Colon (tissue), 2 donors: ENCODE measurements at regions not wholly inside any gene's neighbourhood (a gene's known extent, or its start where the extent isn't known, plus 50 kb on each side); places are given as distances from the start of the nearest gene placed in this dataset.

Experiments used
- FAIRE-seq: peaks from 2 replicates; lab custom pipeline; 2012; peaks lifted over from hg19 to GRCh38; lab: Jason Lieb, UNC
- donor health status: control.
- donor health status: control.

GRCh38 chr15:96736384-96736783 lies 405.9 kb downstream of the NR2F2 start:
- FAIRE-seq = no peak

- no peak for FAIRE-seq
Observed at GRCh38 chr15:96737408-96737807, 406.9 kb downstream of the NR2F2 start.

DNA sequence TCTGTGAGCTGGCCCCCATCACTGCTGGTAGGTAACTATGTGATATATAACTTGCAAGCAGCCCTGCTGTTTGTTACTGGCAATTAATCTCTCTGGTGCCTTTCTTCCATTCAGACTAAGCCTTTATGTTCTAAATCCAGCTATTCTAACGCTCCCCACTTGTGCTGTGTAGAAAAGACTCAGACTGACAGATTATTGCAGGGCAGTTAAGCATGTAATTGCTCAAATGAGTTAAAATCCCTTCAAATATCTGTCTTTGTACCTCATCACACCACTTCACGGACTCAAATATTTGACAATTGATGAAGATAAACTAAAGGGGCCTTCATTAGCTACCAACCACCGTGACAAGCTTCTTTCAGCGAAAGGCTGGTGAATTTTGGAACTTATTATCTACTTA lies 416.2 kb downstream of the NR2F2 start:
- FAIRE-seq = no peak

DNA sequence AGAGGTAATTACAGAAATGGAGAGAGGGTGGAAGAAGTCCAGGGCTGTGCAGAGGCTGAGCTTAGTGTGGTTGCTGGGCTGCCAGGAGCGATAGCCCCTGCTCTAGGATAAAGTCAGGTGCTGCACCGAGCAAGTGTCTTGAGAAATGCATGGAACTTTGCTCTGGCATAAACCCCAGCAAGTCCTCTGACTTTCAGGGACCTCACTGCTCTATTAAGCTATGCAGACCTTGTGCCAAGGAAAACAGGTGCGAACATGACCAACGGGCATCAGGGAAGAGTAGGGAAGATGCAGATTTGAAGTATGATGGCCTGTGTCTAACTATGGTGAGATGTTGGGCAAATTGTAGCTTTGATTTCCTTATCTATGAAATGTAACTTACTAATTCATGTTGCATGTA lies 416.8 kb downstream of the NR2F2 start:
- FAIRE-seq = no peak

- FAIRE-seq = no peak
Observed at GRCh38 chr15:96750361-96750760, 419.9 kb downstream of the NR2F2 start.

DNA sequence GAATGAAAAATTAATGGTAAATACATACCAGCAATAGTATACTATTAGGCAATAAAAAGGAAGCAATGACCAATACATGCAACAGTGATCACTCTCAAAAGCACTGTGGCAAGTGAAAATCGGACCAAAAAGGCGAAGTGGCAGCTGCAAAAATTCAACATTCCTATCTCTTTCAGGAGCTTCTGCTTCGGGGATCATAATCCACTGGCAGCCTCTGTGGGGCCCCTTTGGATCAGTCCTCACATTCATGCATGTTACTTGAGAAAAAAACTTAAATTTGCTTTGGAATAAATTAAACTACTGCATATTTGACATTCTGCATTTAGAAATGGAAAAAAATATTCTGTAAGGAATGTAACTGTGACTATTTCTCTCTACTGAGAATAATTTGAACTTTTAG lies 425.6 kb downstream of the NR2F2 start:
- FAIRE-seq = no peak

- no peak for FAIRE-seq
Observed at GRCh38 chr15:96756656-96757055, 426.2 kb downstream of the NR2F2 start.

- FAIRE-seq = no peak
Observed at GRCh38 chr15:96762566-96762965, 432.1 kb downstream of the NR2F2 start.

- FAIRE-seq = no peak
Observed at GRCh38 chr15:96764501-96764900, 434.0 kb downstream of the NR2F2 start.

- no peak for FAIRE-seq
Observed at GRCh38 chr15:96764946-96765345, 434.4 kb downstream of the NR2F2 start.

DNA sequence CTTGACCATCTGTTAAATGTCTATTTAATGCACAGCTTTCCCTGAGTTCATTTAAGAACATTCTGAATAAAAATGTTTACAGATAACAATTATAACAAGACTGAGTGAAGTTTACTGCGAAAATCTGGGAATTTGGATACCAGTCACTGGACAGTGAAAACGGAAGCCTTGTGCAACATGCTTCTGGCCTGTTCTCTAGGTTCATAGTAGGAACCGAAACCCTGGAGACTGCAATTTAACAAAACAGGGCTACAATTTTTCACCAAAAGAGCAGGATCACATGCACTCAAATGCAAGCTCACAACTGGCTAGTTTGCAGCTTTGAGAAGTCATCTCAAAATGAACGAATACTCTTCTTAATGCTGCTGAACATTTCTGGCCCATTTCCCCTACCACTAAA lies 435.9 kb downstream of the NR2F2 start:
- no peak for FAIRE-seq

DNA sequence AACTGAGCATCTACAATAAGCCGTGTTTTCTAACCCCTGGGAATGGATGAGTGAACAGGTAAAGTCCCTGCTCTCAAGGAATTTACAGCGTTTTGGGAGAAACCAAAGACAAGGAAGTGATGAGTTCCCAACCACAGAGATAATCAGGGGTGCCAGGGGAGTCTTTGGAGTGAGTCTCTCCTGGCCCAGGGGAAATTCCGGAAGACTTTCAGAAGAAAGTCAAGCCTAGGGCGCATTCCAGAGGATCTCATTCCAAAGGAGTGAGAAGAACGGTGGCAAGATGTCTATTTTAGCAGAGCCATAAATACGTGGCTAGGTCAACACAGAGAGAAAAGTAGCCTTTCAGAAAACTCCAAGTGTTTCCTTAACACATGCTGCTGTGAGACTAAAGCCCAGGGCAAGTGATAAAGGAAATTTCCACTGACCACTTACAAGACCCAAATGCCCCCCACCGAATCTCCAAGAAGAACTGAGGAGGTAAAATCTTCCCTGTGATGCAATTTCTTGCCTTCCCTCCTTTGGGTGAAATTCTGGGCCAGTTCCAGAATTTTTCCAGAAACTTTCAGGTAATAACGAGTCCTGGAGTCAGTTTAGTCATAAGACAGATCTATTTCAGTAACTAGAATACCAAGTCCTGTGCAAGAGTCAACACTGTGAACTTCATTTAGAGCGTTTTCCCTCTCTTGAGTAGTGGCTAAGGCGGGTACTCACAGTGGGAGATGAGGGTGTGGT lies 437.4 kb downstream of the NR2F2 start:
- FAIRE-seq = no peak

DNA sequence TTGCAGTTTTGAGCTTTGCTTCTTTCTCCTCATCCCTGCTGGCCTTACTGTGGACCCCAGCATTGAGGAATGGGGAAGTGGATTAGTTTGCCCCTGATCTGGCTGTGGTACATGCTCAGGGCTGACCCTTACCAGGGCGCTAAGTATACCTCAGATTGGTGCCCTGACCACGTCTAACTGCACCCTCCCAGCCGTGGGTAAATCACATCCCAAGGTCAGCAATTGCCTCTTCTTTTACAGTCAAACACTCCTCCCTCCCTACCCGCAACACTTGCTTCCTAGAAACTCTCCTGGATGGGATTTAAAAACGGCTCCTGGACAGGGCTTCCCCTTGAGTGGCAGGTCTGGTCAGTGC lies 437.9 kb downstream of the NR2F2 start:
- no peak for FAIRE-seq

- no peak for FAIRE-seq
Observed at GRCh38 chr15:96771035-96771434, 440.5 kb downstream of the NR2F2 start.

DNA sequence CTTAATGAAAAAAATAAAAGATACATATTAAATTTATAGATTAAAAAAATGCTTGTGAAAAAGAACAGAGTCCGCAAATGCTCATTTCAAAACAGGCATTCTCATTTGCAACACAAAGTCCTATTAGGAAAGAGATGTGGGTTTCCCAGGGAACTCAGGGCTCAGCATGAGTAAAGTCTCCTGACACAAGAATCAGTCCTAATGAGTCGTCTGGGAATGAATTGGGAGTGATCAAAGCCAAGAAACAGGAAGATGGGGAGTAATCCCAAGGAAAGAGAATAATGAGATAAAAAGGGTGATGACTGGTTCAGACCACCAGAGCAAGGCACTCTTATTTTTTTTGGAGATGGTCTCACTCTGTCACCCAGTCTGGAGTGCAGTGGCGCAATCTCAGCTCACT lies 443.7 kb downstream of the NR2F2 start:
- no peak for FAIRE-seq

DNA sequence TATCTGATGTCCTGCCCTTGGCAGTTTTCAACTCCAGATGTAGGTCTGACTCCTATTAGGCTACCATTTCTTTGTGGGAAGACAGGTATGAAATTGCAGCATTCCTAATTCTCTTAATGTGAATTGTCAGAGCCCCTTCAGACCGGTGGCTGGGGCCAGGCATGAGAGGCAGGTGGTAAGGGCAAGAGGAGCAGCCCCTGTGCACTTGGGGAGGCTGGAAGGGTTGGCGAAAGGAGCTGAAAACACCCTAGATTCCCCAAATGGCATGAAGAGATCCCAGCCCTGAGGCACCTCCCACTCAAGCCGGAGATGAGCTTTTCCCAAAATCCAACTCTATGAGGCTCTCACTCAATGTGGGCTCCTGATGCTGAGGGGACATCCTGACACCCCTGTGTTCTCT lies 453.2 kb downstream of the NR2F2 start:
- FAIRE-seq = no peak

DNA sequence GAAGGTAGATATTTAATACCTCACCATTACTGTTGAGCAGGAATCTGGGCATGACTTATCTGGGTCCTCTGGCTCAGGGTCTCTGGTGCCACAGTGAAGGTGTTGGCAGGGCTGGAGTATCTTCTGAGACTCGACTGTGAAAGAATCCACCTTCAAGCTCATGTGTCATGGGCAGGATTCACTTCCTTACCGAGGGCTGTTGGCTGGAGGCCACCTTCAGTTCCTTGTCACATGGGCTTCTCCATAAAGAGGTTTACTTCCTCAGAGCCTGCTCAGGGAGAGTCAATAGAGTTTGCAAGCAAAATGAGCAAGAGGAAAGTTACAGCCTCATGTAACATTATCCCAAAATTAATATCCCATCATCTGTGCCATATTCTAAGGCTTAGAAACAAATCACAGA lies 459.5 kb downstream of the NR2F2 start:
- FAIRE-seq = no peak

DNA sequence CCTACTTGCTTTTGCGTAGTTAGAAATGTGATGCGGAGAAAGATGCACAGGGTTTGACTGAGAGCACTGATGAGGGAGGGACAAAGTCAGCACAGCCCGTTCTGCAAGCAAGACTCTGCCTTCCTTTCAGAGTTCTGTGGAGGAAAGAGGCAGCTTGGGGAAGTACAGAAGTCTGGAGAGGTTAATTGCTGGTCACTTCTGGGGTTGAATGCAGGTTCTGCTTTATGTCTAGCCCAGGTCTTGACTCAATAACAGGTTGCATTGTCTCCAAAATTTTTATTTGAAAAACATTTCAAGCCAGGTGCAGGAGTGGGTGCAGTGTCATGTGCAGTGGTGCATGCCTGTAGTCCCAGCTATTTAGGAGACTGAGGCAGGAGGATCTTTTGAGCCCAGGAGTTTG lies 461.7 kb downstream of the NR2F2 start:
- no peak for FAIRE-seq

GRCh38 chr15:96796841-96797240 lies 466.3 kb downstream of the NR2F2 start:
- FAIRE-seq = no peak

- FAIRE-seq = no peak
Observed at GRCh38 chr15:96801576-96802150, 471.2 kb downstream of the NR2F2 start.

DNA sequence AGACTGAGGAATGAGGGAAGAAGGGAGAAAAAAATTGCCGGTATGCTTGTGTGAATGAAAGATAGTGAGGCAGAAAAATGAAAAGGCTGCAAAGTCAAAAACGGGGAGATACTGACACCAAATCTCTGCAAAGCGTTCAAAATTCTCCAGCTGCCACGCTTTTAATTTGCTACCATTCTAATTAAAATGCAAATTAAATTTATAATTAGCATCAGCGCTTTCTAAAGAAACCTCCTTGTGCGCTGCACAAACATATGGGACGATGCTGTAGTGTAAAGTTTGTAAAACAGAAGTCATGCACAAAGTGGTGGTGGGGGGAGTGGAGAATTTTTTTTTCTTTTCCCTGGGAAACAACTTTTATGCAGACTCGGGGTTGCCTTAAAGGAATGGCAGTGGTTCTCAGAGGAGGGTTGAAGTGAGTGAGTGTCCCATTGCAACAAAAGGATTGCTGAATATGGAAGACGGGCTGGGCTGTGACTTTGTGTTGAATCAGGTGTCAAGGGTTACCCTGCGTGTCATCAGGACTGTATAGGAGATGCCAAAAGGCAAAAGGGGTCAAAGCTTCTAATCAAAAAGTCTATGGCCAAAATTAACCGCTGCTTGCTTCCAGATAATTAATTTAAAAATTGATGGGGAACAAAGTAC lies 472.2 kb downstream of the NR2F2 start:
- no peak for FAIRE-seq

GRCh38 chr15:96804754-96805153 lies 474.3 kb downstream of the NR2F2 start:
- no peak for FAIRE-seq

GRCh38 chr15:96807361-96807760 lies 476.9 kb downstream of the NR2F2 start:
- FAIRE-seq = no peak

- FAIRE-seq = no peak
Observed at GRCh38 chr15:96817900-96818299, 487.4 kb downstream of the NR2F2 start.
